GM18520 (cell line): ENCODE measurements at regions not wholly inside any gene's neighbourhood (a gene's known extent, or its start where the extent isn't known, plus 50 kb on each side); places are given as distances from the start of the nearest gene placed in this dataset.

Source experiments
- ATAC-seq: cut with Tn5 transposase; IDR thresholded peaks from one replicate; pipeline ENCODE4 v1.9.1; 2021; ENCODE audit not compliant: unreplicated experiment

DNA sequence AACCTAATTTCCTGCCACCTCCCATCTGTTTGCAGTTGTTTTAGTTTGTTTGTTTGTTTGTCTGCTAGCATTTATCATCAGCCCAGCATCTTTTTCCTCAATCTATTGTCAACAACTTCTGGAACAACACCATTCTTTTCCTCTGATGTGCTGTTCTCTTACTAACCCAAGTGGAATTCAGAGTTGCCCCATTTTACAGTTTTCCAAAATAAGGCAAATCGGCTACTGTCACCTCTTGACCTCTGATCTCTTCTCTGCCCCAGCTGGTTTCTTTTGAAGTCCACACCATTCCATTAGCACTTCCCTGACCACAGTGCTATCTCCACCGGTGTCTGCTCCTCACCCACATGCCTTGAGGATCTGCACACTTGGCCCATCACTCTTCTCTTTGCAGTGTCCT, 102.4 kb downstream of the EFNB2 start:
- ATAC-seq = no peak

DNA sequence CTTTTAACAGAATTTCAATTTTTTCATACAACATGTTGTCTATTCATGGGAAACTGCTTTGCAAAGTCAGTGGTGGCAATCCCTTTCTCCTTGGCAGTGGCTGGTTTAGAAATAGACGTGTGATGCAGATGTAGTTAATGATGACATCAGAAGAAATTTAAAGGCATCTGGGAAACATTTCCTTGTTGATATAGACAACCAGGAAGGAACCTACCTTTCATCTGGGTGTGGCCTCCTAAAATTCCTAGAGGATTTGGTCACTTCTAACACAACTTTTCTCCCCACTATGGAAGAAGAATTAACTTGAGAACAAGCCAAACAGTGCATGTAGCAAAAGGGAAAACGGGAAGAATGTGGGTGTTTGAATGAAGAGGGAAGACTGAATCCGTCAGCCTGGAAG, 102.8 kb downstream of the EFNB2 start:
- no peak for ATAC-seq

DNA sequence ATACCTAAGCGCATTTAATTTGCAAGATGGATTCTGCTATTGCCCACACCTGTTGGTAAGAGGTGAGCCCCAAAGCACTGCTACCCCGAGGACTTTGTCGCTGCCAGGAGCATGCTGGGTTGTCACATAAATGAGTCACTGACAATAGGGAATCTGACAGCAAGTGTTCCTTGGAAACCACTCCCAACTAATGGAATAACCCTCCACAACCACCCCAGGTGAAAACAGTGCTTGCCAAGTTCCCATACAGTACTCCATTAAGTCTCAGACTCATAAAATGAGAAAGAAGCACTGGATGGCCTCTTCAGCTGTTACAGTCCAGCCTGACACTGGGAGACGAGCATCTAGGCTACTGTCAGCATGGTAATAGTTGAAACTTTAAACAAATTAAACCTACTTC, 108.6 kb downstream of the EFNB2 start:
- no peak for ATAC-seq

DNA sequence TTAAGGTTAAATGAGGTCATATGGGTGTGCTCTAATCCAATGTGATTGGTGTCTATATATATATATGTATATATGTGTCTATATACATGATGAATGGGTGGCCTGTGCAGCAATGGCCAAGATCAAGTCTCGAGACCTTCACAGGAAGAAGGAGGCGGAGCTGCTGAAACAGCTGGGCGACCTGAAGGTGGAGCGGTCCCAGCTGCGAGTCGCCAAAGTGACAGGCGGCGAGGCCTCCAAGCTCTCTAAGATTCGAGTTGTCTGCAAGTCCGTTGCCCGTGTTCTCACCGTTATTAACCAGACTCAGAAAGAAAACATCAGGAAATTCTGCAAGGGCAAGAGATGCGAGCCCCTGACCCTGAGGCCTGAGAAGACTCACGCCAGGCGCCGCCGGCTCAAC, 109.8 kb downstream of the EFNB2 start:
- ATAC-seq = no peak

DNA sequence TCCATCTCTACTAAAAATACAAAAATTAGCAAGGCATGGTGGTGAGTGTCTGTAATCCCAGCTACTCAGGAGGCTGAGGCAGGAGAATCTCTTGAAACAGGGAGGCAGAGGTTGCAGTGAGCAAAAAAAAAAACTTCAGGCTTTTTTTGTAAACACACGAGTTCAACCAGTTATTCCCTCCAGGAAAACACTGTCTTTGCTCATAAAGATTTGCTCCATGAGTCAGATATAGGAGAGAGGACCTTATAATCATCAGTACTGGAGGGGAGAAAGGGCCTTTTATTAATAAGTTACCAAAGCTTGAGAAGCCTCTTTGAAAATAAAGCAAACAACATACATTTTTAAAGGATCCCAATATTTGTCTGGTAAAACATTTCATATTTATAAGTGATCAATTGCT, 110.7 kb downstream of the EFNB2 start:
- ATAC-seq = no peak

DNA sequence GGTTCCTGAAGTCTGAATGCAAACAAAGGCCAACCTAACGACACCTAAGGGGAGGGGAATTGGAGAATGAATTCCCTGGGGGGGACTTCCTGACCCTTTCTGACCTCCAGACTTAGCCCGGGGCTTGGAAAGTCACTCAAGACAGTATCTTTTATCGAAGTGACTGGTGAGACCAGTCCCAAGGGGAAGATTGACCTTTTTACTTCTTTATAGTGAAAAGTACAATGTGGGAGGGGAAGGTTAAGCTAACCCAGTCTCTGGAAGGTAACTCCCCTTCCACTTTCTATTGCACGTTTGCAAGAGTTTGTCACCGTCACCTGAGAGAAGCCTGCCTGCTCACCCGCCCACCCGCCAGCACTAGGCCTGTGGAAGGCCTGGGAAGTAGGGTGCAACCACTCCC, 111.9 kb downstream of the EFNB2 start:
- no peak for ATAC-seq

DNA sequence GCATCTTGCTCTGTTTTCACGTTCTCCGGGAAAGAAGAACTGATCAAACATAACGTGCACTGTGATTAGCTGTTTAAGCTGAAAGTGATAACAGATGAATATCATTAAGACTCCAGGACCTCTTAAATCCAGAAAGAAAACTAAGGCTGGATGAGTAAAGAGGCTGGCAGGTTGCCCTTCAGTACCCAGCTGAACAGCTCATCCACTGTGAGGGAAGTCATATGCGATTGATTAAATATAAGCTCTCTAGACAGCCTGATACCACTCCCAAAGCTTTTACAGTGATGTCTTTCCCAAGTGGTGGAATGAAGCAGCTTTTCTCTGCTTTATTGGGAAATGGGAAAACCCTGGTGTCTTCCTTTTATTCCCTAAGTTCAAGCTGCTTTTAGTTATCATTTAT, 116.9 kb downstream of the EFNB2 start:
- no peak for ATAC-seq

DNA sequence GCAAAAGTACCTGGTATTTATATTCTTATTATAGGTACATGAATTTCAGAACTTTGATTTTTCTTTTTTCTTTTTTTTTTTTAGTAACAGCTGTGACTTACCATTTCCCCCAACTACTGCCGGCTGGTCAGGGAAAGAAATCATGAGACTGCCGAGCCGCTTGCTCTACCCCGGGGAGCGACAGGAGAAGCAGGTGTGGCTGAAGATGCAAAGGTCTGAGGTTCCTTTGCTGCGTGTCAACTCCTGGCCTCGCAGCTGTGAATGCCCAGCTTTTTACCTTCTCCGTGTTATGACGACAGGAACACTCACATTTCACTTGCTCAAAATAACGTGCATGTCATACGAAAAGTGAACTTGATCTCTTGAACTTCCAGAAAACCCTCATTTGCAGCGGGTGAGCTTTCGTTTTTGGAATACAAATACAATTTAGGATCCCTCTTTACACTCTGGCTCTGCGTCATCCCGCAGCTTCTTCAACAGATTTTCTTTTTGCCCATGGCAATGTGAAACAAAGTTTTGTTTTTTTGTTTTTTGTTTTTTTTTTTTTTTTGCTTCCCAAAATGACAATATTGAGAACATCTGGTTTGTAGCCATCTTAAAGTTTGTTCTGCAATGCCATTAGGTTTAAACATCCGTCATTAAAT, 117.9 kb downstream of the EFNB2 start:
- ATAC-seq = no peak

DNA sequence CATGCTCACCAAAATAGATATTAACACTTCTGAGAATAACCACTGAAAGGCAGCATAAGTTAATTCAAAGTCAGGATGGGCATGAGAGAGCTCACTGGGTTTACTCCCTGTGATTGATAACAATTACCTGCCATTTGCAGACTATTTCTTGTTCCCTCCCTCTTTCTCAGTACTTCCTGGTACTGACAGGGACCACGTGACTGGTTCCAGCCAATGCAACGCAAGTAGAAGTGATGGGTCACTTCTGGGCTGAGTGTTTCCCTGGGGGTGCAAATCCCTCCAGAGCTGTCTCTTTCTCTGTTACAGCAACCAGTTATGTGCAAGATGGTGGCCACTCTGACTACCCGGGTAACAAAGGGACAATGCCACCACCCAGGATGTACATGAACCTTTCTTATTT, 118.8 kb downstream of the EFNB2 start:
- ATAC-seq = no peak

DNA sequence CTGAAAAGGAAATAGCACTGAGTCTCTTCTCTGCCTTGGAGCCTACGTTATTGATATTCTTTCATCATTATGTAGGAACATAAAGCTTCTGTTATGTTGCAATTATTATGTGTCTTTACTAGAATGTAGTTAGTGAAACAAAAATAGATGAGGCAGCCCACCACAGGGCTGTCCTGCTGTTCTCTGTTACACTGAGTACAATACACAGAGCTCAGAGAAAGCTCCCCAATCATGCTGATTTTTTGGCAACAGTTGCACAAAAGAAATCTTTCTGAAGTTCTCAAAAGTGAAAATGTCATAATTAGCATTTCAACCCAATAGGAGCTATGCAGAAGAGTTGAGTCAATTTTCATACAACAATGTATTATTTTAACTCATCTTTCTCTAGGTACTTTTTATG, 119.5 kb downstream of the EFNB2 start:
- no peak for ATAC-seq

DNA sequence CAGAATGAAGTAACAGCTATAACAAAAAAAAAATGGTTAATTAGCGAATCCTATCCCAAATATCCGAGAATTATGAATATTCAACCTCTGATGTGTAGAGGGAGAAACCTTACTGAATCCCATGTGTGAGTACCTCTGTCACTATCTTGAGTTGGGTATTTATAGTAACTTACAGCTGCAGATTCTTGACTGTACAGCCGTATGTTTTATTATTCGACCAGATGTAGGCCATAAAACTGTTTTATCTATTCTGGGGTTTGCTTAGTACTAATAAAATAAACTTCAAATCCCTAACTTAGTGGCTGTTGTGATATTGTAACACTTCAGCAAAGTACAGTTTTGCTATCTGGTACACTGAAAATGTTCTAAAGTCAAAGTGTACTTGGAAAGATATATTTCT, 120.0 kb downstream of the EFNB2 start:
- ATAC-seq = no peak

DNA sequence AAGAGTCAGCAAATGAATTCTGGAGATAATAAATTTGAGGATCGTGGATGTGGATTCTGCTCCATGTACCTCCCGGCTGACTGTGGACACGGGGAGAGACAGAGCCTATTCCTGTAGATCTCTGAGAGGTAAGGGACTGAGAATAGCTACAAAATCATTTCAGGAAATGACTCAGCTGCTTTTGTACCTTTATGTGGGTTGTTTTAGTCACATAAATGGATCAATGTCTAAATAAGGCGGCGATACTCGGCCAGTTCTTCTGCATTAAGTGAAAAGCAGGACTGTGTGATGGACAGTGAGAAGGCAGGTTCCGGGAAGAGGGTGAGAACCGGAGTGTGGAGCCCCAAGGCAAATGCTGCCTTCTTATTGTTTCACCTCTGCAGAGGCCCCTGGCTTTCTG, 128.1 kb downstream of the EFNB2 start:
- no peak for ATAC-seq

DNA sequence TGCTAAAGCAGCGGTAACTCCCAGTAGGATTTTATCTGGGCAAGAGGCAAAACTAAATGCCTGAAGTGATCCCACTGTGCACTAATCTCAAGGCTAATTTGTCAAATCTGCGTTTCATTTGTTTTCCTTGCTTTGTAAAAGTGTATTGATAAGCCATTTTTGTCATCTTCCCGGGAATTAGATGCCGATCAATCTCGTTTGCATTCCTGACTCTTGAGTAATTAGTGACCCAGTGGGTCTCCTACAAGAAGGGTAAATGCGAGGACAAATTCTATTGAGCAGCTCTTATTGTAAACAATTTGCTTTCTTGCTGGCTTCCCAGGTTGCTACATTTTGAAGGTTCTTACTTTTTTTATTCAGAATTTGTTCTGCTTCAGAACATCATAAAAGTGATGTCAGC, 129.7 kb downstream of the EFNB2 start:
- no peak for ATAC-seq

DNA sequence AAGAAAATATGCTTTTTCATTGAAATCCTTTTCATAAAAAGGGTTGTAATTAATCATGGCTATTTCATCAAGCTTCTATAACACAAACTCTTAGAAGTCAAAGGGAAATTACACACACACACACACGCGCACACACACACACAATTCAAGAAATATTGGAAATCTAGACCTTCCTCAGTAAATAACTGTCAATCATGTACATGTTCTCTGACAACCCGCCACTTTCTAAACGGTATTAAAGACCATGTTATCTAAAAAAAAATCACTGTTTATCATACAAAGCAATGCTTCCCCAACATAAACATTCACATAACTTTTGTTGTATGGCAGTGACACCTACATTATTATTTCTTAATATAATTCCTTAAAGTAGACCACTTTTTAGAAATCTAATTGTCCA, 132.2 kb downstream of the EFNB2 start:
- no peak for ATAC-seq

DNA sequence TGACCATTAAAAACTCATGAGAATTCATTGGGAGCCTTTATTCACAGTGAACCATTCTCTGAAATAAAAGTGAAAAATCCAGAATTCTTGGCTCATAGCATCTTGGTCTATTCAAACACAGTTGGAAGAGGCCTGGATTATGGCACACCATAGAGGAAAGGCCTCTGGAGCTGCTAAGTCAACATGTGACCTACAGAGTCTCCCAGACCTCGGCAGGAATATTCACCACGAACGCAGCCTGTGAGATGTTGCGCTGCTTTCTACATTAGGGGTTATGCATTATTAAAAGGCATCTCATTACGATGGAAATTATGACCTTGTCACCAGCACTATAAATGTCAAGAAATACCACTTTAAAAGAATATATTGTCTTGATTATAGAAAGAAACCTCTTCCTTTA, 132.6 kb downstream of the EFNB2 start:
- no peak for ATAC-seq

DNA sequence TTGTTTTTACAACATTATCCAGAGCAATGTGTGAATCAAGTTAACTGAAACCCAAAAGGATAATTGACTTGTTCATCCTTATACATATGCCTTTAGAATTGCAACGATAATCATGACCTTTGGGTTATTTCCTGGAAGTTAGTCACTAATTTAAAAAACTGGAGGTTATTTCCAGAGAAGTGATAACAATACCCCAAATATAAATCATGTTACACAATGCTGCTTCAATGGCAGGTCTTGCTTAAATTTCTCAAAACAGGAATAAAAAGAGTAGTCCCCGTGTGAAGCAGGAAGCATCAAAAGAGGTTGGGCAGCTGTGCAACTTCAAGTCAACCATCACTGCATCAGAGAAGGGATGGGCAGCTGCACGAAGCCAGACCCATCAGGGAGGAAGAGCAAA, 134.4 kb downstream of the EFNB2 start:
- ATAC-seq = no peak

DNA sequence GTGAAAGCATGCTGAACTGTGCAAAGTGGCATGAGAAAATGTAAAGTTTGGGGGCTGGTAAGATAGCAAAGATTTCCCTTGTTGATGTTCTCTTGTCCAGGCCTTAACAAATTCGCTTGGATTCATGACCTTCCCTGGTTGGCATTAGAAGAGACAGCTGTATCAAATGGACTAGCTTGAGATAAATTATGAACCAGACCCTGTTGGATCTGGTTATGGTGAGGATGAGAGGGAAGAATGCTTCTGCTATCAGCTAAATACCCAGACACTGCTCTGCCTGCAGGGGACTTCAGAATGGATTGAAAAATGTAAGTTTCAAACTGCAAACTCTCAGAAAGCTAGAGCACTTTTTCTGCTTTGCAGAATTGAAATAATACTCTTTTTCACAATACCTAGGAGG, 135.2 kb downstream of the EFNB2 start:
- no peak for ATAC-seq

DNA sequence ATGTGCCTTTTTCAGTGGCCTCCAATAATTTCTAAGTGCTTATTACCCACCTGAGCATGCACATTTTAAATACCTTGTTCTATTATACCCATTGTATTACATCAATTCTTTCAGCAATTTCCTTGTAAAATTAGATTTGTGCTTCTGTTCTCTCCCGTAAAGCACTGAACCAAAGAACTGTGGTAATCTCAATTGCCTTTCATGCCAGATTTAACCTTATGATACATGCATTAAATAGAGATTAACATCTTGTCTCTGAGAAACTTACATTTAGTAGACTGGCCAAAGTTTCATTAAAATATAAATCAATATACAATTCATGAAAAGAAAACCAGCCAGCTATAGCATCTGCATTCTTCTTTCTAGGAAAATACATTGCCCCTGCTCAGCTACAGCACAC, 137.2 kb downstream of the EFNB2 start:
- no peak for ATAC-seq

DNA sequence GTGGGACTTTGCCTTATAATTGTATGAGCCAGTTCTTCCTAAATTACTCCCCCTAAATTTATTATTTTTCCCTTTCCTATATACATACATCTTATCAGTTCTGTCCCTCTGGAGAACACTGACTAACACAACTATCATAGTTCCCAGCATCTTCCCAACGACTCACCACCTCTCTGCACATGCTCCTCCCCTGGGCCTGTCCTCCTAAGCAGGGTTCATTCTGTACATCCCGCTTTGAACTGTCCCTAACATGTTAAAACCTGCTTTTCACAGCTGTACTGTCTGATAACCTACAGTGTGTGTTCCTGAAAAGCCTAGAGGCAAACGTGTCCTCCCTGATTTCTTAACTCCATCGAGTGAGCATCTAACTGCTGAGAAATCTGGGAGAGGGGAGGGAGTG, 141.7 kb downstream of the EFNB2 start:
- ATAC-seq = no peak

DNA sequence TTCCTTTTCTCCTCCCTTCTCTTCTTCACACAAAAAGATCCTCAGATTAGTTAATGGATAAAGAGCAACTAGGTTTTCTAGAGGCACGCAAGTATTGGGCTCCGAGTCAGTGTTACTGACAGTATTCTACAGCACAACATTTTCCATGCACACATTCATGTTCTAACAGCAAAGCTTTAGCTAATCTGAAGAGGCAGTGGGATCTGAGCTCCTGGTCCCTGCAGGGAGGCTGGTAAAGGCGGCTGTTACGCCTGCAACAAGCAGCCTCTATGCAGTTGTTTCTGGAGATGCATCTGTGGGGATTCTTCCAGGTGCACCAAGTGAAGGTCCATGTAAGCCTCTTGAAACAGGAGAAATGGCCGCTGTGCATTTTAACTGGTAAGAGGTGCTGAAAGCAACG, 143.8 kb downstream of the EFNB2 start:
- ATAC-seq = no peak

DNA sequence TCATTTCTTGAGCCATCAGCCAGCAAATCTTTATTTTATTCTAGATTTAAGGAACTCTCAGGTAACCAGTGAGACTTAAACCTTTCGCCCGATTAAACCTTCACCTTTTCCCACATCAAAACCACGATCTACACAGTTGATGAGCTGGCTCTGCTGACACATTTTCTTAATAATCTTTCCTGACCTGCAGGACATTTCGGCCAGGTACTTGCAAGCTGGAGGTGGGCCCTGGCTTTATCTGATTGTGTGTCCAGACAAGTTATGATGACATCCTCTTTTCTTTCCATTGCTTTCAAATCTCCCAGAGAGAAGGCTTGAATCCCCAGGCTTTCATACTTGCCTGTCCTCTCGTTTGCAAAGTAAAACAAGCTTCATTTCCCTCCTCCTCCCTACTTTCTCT, 144.2 kb downstream of the EFNB2 start:
- no peak for ATAC-seq

DNA sequence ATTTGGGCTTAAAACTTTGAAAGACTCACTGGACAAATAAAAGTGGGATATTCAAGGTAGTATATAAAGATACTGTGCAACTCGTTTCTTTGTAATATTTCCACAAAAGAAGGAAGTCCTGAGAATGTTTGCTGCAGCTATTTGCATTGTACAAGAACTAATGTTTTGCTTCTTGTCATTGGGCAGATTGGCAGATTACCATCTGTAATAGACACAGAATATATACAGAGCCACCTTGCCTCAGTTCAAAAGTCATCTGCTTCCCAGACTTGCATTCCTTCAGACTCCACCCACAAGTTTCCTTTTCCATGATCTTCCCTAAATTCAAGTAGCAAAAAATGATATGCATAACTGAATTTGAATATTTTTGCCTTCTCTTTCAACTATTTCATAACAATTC, 145.1 kb downstream of the EFNB2 start:
- no peak for ATAC-seq

DNA sequence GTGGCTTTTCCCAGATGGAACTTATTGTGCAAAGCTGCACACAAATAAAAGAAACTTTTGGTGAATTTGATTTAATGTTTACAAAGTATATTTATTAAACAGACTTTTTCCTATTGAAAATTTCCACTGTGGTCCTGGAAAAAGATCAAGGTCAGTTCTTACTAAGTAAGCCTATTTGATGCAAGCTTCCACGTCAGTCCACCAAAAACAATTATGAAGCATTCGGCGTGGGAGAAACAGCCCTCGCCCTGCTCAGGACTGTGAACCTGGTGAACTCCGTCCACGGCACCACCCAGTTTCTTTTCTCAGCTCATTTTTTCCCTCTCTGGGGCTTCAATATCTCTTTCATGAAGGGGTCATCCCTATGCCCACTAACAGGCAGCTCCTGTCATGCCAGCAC, 149.8 kb downstream of the EFNB2 start:
- no peak for ATAC-seq

DNA sequence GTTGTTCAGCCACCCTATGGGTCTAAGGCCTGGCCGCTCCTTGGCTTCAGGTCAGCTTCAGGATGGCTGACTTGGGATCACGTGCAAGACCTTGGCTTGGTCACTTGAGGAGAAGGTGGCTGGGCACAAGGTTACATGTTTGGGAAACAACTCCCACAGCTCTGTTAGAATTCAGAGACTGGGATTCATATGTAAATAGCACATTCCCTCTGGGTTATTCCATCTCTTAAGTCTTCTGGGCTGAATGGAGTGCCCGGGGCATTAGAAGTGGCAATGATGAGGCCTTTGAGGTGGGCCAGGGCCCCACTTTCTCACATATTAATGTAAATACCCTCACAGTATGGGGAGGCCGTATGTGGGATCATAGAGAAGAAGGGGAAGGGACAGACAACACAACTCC, 150.9 kb downstream of the EFNB2 start:
- no peak for ATAC-seq
